ENCODE measurements at regions not wholly inside any gene's neighbourhood (a gene's known extent, or its start where the extent isn't known, plus 50 kb on each side); places are given as distances from the start of the nearest gene placed in this dataset.
"Not testable (repeated sequence)": the region's sequence is repeated elsewhere in the genome, so short reads cannot be mapped to it uniquely, and the experiment has no call there.

DNA sequence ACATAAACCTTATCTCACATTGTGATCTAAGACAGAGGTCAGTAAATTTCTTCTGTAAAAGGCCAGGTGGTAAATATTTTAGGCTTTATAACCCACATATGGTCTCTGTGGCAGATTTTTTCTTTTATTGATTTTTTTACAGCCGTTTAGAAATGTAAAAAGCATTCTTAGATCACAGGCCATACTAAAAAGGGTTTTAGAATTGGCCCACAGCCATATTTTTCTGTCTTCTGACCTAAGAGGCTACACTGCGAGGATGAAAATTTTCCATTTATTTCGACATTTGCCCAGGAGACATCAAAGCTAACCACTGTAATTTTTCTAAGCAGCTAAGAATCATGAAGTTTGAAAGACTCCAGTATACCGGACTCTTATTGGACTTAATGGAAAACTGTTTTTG is 377.2 kb upstream of the SGO1 start:
- H3K36me3 ChIP-seq (ENCODE audit: control insufficient read depth, insufficient read depth, low read length) = no peaks in the 10 kb centered on the region
- no peak overlapping the region for H3K4me3 ChIP-seq (ENCODE audit: low read depth, low read length)
- no peak for FAIRE-seq
- no peak for DNase-seq (ENCODE audit: low read depth)
- H3K27me3 ChIP-seq (ENCODE audit: control insufficient read depth, insufficient read depth, low read length) = no peaks in the 10 kb centered on the region
- TF ChIP-seq, protein P1, sequence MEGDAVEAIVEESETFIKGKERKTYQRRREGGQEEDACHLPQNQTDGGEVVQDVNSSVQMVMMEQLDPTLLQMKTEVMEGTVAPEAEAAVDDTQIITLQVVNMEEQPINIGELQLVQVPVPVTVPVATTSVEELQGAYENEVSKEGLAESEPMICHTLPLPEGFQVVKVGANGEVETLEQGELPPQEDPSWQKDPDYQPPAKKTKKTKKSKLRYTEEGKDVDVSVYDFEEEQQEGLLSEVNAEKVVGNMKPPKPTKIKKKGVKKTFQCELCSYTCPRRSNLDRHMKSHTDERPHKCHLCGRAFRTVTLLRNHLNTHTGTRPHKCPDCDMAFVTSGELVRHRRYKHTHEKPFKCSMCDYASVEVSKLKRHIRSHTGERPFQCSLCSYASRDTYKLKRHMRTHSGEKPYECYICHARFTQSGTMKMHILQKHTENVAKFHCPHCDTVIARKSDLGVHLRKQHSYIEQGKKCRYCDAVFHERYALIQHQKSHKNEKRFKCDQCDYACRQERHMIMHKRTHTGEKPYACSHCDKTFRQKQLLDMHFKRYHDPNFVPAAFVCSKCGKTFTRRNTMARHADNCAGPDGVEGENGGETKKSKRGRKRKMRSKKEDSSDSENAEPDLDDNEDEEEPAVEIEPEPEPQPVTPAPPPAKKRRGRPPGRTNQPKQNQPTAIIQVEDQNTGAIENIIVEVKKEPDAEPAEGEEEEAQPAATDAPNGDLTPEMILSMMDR (IDR thresholded peaks at IDR 0.05; ENCODE audit: insufficient read depth, low read length, severe bottlenecking) = no peak

DNA sequence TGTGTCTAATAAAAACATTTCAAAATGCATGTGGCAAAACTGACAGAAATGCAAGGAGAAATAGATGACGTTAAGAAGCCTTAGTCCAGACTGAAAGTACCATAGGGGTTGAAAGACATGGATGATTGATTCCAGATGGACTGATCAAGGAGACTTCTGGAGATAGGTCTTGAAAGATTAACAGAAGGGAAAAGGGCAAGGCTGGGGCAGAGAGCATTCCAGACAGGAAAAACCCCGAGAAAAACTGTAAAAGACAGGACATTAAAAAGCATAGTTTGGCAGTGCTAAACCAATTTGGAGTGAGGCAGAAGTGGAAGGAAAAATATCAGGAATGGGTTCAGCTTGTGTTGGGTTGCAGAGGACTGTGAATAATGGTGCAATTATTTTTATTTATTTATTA is 375.2 kb upstream of the SGO1 start:
- FAIRE-seq = no peak

GRCh38 chr3:20560446-20560845 is 374.4 kb upstream of the SGO1 start:
- FAIRE-seq; H3K27me3 ChIP-seq (ENCODE audit: control insufficient read depth, insufficient read depth, low read length); H3K36me3 ChIP-seq (ENCODE audit: control insufficient read depth, insufficient read depth, low read length); H3K4me3 ChIP-seq (ENCODE audit: low read depth, low read length); DNase-seq (ENCODE audit: low read depth): not testable (repeated sequence)

More for the DNA sequence above, 375.2 kb upstream of the SGO1 start:
- DNase-seq (ENCODE audit: low read depth) = no peak
- Histone ChIP-seq H3K4me3 (ENCODE audit: low read depth, low read length) (no peak overlapping the region), H3K27me3 (ENCODE audit: control insufficient read depth, insufficient read depth, low read length) (no peaks in the 10 kb centered on the region), H3K36me3 (ENCODE audit: control insufficient read depth, insufficient read depth, low read length) (no peaks in the 10 kb centered on the region)
- TF ChIP-seq, protein P1 (IDR thresholded peaks at IDR 0.05; ENCODE audit: insufficient read depth, low read length, severe bottlenecking) = no peak

DNA sequence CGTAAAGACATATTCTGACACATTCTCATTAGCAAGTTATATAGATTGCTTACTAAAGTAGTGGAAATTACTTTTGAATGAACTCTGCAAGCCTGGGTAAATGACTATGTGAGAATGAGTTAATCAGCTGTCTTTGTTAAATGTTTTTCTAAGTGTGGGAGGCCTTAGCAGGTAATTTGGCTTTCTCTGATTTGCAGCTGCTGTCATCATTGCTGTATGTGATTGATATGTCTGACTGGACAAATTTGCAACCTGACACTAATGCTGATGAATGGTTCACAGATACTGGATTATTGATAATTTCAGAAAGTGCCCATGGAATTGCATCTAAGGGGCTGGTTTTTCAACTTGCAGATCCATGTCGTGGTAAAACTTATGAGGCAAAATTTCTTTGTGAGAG is 372.2 kb upstream of the SGO1 start:
- no peak for DNase-seq (ENCODE audit: low read depth)
- no peaks in the 10 kb centered on the region for H3K27me3 ChIP-seq (ENCODE audit: control insufficient read depth, insufficient read depth, low read length)
- FAIRE-seq = no peak

DNA sequence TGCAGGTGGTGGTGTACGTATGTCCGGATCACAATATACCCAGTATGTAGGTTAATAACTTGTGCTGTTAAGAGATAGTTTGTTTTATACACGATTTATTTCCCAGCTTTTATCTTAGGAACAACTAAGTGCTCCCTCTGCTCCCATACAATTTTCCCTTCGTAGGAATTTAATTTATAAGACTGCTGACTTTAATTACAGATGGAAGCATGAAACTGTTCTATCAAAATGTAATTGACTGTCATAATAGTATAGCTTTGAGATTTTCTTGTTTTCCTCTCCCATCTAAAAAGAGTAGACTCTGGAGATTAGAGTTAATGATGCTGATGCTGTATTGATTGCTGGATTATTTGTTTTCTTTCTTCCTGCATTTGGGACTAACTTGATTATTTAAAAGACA is 370.7 kb upstream of the SGO1 start:
- Histone ChIP-seq H3K27me3 (ENCODE audit: control insufficient read depth, insufficient read depth, low read length) (no peaks in the 10 kb centered on the region), H3K36me3 (ENCODE audit: control insufficient read depth, insufficient read depth, low read length) (no peaks in the 10 kb centered on the region), H3K4me3 (ENCODE audit: low read depth, low read length) (no peak overlapping the region)
- FAIRE-seq = no peak
- TF ChIP-seq, protein P1 (IDR thresholded peaks at IDR 0.05; ENCODE audit: insufficient read depth, low read length, severe bottlenecking) = no peak
- no peak for DNase-seq (ENCODE audit: low read depth)

More for the DNA sequence above, 372.2 kb upstream of the SGO1 start:
- H3K36me3 ChIP-seq (ENCODE audit: control insufficient read depth, insufficient read depth, low read length) = no peaks in the 10 kb centered on the region
- TF ChIP-seq, protein P1 (IDR thresholded peaks at IDR 0.05; ENCODE audit: insufficient read depth, low read length, severe bottlenecking) = no peak
- H3K4me3 ChIP-seq (ENCODE audit: low read depth, low read length) = no peak overlapping the region

DNA sequence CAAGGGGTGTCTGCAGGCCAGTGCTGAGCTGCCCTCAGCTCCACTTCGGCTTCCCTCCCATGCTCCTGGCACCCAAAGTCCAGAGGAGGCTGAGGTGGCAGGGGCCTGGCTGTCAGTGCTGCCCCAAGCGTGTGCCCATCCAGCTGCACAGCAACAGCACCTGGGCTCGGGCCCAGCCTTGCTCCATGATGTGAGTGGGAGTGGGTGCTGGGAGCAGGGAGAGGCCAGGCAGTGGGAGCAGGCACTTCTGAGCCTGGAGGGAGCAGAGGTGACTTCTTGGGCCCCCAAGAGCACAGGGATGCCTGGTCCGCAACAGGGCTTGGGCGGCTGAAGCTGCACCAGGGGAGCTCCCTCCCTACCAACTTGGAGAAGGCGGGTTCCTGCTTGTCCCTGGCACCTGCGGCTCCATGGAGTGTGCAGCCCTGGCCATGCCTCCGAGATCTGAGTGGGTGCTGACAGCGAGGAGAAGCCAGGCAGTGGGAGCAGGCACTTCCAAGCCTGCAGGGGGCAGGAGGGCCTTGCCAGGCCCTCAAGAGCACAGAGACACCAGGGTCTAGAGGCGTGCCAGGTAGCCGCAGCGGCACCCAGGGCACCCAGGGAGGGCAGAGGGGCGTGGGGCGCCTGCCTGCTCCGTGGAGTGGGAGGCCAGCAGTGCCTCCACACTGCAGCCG is 366.7 kb upstream of the SGO1 start:
- H3K4me3 ChIP-seq (ENCODE audit: low read depth, low read length) = no peak overlapping the region
- FAIRE-seq = no peak
- H3K27me3 ChIP-seq (ENCODE audit: control insufficient read depth, insufficient read depth, low read length) = no peaks in the 10 kb centered on the region
- H3K36me3 ChIP-seq (ENCODE audit: control insufficient read depth, insufficient read depth, low read length) = no peaks in the 10 kb centered on the region
- DNase-seq (ENCODE audit: low read depth) = no peak
- TF ChIP-seq, protein P1 (IDR thresholded peaks at IDR 0.05; ENCODE audit: insufficient read depth, low read length, severe bottlenecking) = no peak

GRCh38 chr3:20547361-20548269 is 361.6 kb upstream of the SGO1 start:
- H3K4me3 ChIP-seq (ENCODE audit: low read depth, low read length); H3K36me3 ChIP-seq (ENCODE audit: control insufficient read depth, insufficient read depth, low read length); DNase-seq (ENCODE audit: low read depth); FAIRE-seq; H3K27me3 ChIP-seq (ENCODE audit: control insufficient read depth, insufficient read depth, low read length): not testable (repeated sequence)

Measured in bronchial epithelial cell (primary cell).